Type B pancreatic cell (in vitro differentiated cells): ENCODE measurements at regions not wholly inside any gene's neighbourhood (a gene's known extent, or its start where the extent isn't known, plus 50 kb on each side); places are given as distances from the start of the nearest gene placed in this dataset.

ENCODE experiments used
- DNase-seq: peaks from one replicate; pipeline ENCODE4 v3.0.0; 2021; ENCODE audit warnings: mixed read lengths; ENCODE audit not compliant: unreplicated experiment; ENCODE audit errors: extremely low spot score
- H3K27ac Mint-ChIP-seq: 2 replicates; pipeline ENCODE4 v1.8.0; 2021; ENCODE audit warnings: mild to moderate bottlenecking, mixed read lengths
- H3K27me3 Mint-ChIP-seq: 2 replicates; pipeline ENCODE4 v1.8.0; 2021; ENCODE audit warnings: mixed read lengths
- H3K36me3 Mint-ChIP-seq: 2 replicates; pipeline ENCODE4 v1.8.0; 2021; ENCODE audit warnings: mixed read lengths
- H3K4me1 Mint-ChIP-seq: one replicate; pipeline ENCODE4 v1.8.0; 2021; ENCODE audit warnings: mixed read lengths; ENCODE audit not compliant: unreplicated experiment
- H3K4me3 Mint-ChIP-seq: 2 replicates; pipeline ENCODE4 v1.8.0; 2021; ENCODE audit warnings: mild to moderate bottlenecking, mixed read lengths
- H3K9me3 Mint-ChIP-seq: 2 replicates; pipeline ENCODE4 v1.8.0; 2021; ENCODE audit warnings: mixed read lengths
- CTCF ChIP-seq: fragments of 200-600 bp; sonication (generic); conservative IDR thresholded peaks from 2 replicates; pipeline ENCODE4 v1.5.0; 2021; ENCODE audit warnings: antibody characterized with exemption, mild to moderate bottlenecking

GRCh38 chr3:180092889-180093288 lies 56.2 kb upstream of the PEX5L start:
- no peak for DNase-seq
- no peak overlapping the region for H3K27ac Mint-ChIP-seq
- no peak for TF ChIP-seq CTCF

GRCh38 chr3:180093535-180093934 lies 56.8 kb upstream of the PEX5L start:
- H3K27ac Mint-ChIP-seq = no peak overlapping the region
- TF ChIP-seq CTCF = no peak
- H3K4me1 Mint-ChIP-seq = no peaks in the 10 kb centered on the region
- no peaks in the 10 kb centered on the region for H3K27me3 Mint-ChIP-seq
- H3K36me3 Mint-ChIP-seq = no peaks in the 10 kb centered on the region
- no peak overlapping the region for H3K4me3 Mint-ChIP-seq
- DNase-seq = no peak
- H3K9me3 Mint-ChIP-seq = peaks cover 4% of the 10 kb centered on the region

More at GRCh38 chr3:180092889-180093288, 56.2 kb upstream of the PEX5L start:
- Mint-ChIP-seq H3K4me1 (no peaks in the 10 kb centered on the region), H3K9me3 (peaks cover 4% of the 10 kb centered on the region), H3K36me3 (no peaks in the 10 kb centered on the region), H3K4me3 (no peak overlapping the region), H3K27me3 (no peaks in the 10 kb centered on the region)

- H3K4me3 Mint-ChIP-seq = no peak overlapping the region
- DNase-seq = no peak
- no peak overlapping the region for H3K27ac Mint-ChIP-seq
- peaks cover 9% of the 10 kb centered on the region for H3K27me3 Mint-ChIP-seq
- no peaks in the 10 kb centered on the region for H3K4me1 Mint-ChIP-seq
- H3K9me3 Mint-ChIP-seq = no peaks in the 10 kb centered on the region
- no peak for TF ChIP-seq CTCF
- H3K36me3 Mint-ChIP-seq = no peaks in the 10 kb centered on the region
Observed at GRCh38 chr3:180097626-180098025, 60.9 kb upstream of the PEX5L start.

- no peaks in the 10 kb centered on the region for H3K4me1 Mint-ChIP-seq
- no peak overlapping the region for H3K27ac Mint-ChIP-seq
- H3K4me3 Mint-ChIP-seq = no peak overlapping the region
- no peak for DNase-seq
- H3K27me3 Mint-ChIP-seq = peaks cover 29% of the 10 kb centered on the region
- no peaks in the 10 kb centered on the region for H3K9me3 Mint-ChIP-seq
- H3K36me3 Mint-ChIP-seq = no peaks in the 10 kb centered on the region
- TF ChIP-seq CTCF = no peak
Observed at GRCh38 chr3:180102134-180102533, 65.4 kb upstream of the PEX5L start.

- Mint-ChIP-seq H3K36me3 (no peaks in the 10 kb centered on the region), H3K9me3 (no peaks in the 10 kb centered on the region), H3K27me3 (peaks cover 33% of the 10 kb centered on the region), H3K4me1 (no peaks in the 10 kb centered on the region), H3K27ac (no peak overlapping the region), H3K4me3 (no peak overlapping the region)
- DNase-seq = no peak
- TF ChIP-seq CTCF = no peak
Observed at GRCh38 chr3:180102604-180103003, 65.9 kb upstream of the PEX5L start.

GRCh38 chr3:180116203-180116602 lies 79.5 kb upstream of the PEX5L start:
- Mint-ChIP-seq H3K4me3 (no peak overlapping the region), H3K36me3 (no peaks in the 10 kb centered on the region), H3K9me3 (no peaks in the 10 kb centered on the region), H3K27ac (no peak overlapping the region), H3K4me1 (no peaks in the 10 kb centered on the region), H3K27me3 (peaks cover 43% of the 10 kb centered on the region)
- no peak for TF ChIP-seq CTCF
- no peak for DNase-seq
